ENCODE measurements at regions not wholly inside any gene's neighbourhood (a gene's known extent, or its start where the extent isn't known, plus 50 kb on each side); places are given as distances from the start of the nearest gene placed in this dataset.
A peak's percentile ranks its signal among the peaks of the same experiment; 100 is the strongest.
"Not testable (repeated sequence)": the region's sequence is repeated elsewhere in the genome, so short reads cannot be mapped to it uniquely, and the experiment has no call there.

- H3K4me3 ChIP-seq (replicated peaks; ENCODE audit: low read depth, low read length): no peak overlapping the region
- TF ChIP-seq CTCF (IDR thresholded peaks at IDR 0.05; ENCODE audit: low read depth, low read length, missing control alignments): no peak
- no peak for DNase-seq (ENCODE audit: extremely low read depth, low read depth)
These were observed 4274.9 kb upstream of the OR11H1 start for GRCh38 chr22:11253000-11253511.

GRCh38 chr22:11270981-11271380 lies 4257.0 kb upstream of the OR11H1 start:
- H3K4me3 ChIP-seq (replicated peaks; ENCODE audit: low read depth, low read length): not testable (repeated sequence)

GRCh38 chr22:11285116-11285838 lies 4242.7 kb upstream of the OR11H1 start:
- not testable (repeated sequence) for H3K4me3 ChIP-seq (replicated peaks; ENCODE audit: low read depth, low read length); DNase-seq (ENCODE audit: extremely low read depth, low read depth)
- TF ChIP-seq CTCF (IDR thresholded peaks at IDR 0.05; ENCODE audit: low read depth, low read length, missing control alignments): peak; percentile 21

More at GRCh38 chr22:11270981-11271380, 4257.0 kb upstream of the OR11H1 start:
- not testable (repeated sequence) for DNase-seq (ENCODE audit: extremely low read depth, low read depth)

GRCh38 chr22:11285839-11286205 lies 4242.2 kb upstream of the OR11H1 start:
- DNase-seq (ENCODE audit: extremely low read depth, low read depth); H3K4me3 ChIP-seq (replicated peaks; ENCODE audit: low read depth, low read length): not testable (repeated sequence)

- not testable (repeated sequence) for DNase-seq (ENCODE audit: extremely low read depth, low read depth); H3K4me3 ChIP-seq (replicated peaks; ENCODE audit: low read depth, low read length)
These were observed 4239.5 kb upstream of the OR11H1 start for GRCh38 chr22:11288246-11289220.

- not testable (repeated sequence) for DNase-seq (ENCODE audit: extremely low read depth, low read depth)
These were observed 4229.7 kb upstream of the OR11H1 start for GRCh38 chr22:11298126-11298893.

GRCh38 chr22:11302427-11302826 lies 4225.6 kb upstream of the OR11H1 start:
- DNase-seq (ENCODE audit: extremely low read depth, low read depth); H3K4me3 ChIP-seq (replicated peaks; ENCODE audit: low read depth, low read length): not testable (repeated sequence)

More at GRCh38 chr22:11298126-11298893, 4229.7 kb upstream of the OR11H1 start:
- not testable (repeated sequence) for H3K4me3 ChIP-seq (replicated peaks; ENCODE audit: low read depth, low read length)

- H3K4me3 ChIP-seq (replicated peaks; ENCODE audit: low read depth, low read length); DNase-seq (ENCODE audit: extremely low read depth, low read depth): not testable (repeated sequence)
These were observed 4225.1 kb upstream of the OR11H1 start for GRCh38 chr22:11302904-11303303.

GRCh38 chr22:11305179-11305578 lies 4222.8 kb upstream of the OR11H1 start:
- not testable (repeated sequence) for DNase-seq (ENCODE audit: extremely low read depth, low read depth); H3K4me3 ChIP-seq (replicated peaks; ENCODE audit: low read depth, low read length)

GRCh38 chr22:11306933-11307518 lies 4221.0 kb upstream of the OR11H1 start:
- DNase-seq (ENCODE audit: extremely low read depth, low read depth); H3K4me3 ChIP-seq (replicated peaks; ENCODE audit: low read depth, low read length): not testable (repeated sequence)
